ENCODE measurements at regions not wholly inside any gene's neighbourhood (a gene's known extent, or its start where the extent isn't known, plus 50 kb on each side); places are given as distances from the start of the nearest gene placed in this dataset.

DNA sequence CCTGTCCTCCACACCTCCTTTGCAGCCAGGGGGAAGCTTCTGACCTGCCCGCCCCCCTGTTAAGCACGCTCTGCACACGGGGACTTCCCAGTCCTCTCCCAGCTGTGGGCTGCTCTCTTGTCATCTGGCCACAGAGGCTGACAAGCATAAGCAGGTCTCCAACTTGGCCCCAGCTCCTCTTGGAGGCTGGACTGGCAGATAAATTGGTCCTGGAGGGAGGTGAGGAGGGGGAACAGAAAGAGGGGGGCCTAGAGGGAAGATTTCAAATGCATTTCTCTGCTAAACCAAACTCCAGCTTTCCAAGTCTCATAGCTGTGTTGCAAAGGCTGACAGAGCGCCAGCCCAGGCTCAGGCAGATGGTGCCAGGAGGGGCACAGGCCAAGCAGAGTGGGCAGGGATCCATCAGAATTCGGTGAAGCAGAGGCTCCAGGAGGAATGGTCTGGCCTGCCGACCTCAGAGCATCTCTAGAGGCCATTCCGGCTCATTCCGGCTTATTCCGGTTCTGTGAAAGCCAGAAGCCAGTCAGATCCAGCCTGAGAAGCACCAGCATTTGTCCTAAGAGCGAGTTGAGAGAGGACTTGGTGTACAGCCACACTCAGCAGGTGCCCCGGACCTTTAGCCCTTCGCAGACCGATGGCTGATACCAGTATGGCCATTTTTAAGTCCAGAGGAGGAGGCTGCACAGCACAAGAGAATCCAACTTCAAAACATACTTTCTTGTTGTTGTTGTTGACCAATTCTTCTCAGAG, 508.9 kb upstream of the MYT1L start:
- no peaks in the 10 kb centered on the region for H3K4me1 ChIP-seq (ENCODE audit: control insufficient read depth, extremely low read depth, insufficient read depth, low read length)
- DNase-seq (ENCODE audit: low read depth in 2 of 2), result no peak
- H3K27ac ChIP-seq (ENCODE audit: insufficient read depth, low read length), result no peak overlapping the region
- no peaks in the 10 kb centered on the region for H3K79me2 ChIP-seq (ENCODE audit: control insufficient read depth, insufficient read depth, low read length)
- H3K36me3 ChIP-seq (ENCODE audit: control insufficient read depth, insufficient read depth, low read length), result no peaks in the 10 kb centered on the region
- no peak overlapping the region for H3K4me2 ChIP-seq (ENCODE audit: extremely low read depth, insufficient read depth, low read length)
- H3K4me3 ChIP-seq (replicated peaks in 1 of 4; ENCODE audit: control extremely low read depth in 1 of 4, insufficient read depth in 1 of 4, low read depth in 3 of 4, low read length in 4 of 4), result no peak overlapping the region
- no peak overlapping the region for H3K9ac ChIP-seq (ENCODE audit: insufficient read depth, low read length)
- H4K20me1 ChIP-seq (ENCODE audit: control insufficient read depth, extremely low read depth, insufficient read depth, low read length), result no peaks in the 10 kb centered on the region
- no peaks in the 10 kb centered on the region for H3K27me3 ChIP-seq (ENCODE audit: control insufficient read depth, insufficient read depth, low read length)
- H3K9me3 ChIP-seq (ENCODE audit: control insufficient read depth, insufficient read depth, low read depth, low read length), result no peaks in the 10 kb centered on the region
- H2AFZ ChIP-seq (ENCODE audit: low read length), result no peak overlapping the region
- TF ChIP-seq, protein P1, sequence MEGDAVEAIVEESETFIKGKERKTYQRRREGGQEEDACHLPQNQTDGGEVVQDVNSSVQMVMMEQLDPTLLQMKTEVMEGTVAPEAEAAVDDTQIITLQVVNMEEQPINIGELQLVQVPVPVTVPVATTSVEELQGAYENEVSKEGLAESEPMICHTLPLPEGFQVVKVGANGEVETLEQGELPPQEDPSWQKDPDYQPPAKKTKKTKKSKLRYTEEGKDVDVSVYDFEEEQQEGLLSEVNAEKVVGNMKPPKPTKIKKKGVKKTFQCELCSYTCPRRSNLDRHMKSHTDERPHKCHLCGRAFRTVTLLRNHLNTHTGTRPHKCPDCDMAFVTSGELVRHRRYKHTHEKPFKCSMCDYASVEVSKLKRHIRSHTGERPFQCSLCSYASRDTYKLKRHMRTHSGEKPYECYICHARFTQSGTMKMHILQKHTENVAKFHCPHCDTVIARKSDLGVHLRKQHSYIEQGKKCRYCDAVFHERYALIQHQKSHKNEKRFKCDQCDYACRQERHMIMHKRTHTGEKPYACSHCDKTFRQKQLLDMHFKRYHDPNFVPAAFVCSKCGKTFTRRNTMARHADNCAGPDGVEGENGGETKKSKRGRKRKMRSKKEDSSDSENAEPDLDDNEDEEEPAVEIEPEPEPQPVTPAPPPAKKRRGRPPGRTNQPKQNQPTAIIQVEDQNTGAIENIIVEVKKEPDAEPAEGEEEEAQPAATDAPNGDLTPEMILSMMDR (conservative IDR thresholded peaks at IDR 0.05 in 1 of 2, IDR thresholded peaks at IDR 0.05 in 1 of 2; ENCODE audit: low read depth in 1 of 2, low read length in 2 of 2), result no peak
- no peak for TF ChIP-seq EZH2 (IDR thresholded peaks at IDR 0.05; ENCODE audit: low read length, missing control alignments)

DNA sequence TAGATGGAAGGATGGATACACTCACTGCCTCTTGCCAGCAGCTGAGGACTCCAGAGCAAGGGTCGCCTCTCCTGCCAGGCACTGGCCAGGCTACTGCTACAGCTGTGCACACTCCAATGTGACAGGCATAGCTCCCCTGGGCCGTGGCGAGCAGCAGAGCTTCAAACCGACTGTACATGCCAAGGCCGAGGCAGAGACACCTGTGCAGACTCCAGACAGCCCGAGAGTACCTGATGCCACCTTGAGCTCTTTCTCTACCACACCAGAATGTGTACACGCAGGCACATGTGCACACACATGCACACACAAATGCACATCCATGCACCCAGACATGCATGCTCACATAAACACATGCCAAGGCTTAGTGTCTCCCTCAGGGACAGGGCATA, 508.3 kb upstream of the MYT1L start:
- Histone ChIP-seq H3K4me1 (ENCODE audit: control insufficient read depth, extremely low read depth, insufficient read depth, low read length) (no peaks in the 10 kb centered on the region), H3K27me3 (ENCODE audit: control insufficient read depth, insufficient read depth, low read length) (no peaks in the 10 kb centered on the region), H3K4me3 (replicated peaks in 1 of 4; ENCODE audit: control extremely low read depth in 1 of 4, insufficient read depth in 1 of 4, low read depth in 3 of 4, low read length in 4 of 4) (no peak overlapping the region), H3K4me2 (ENCODE audit: extremely low read depth, insufficient read depth, low read length) (no peak overlapping the region), H3K36me3 (ENCODE audit: control insufficient read depth, insufficient read depth, low read length) (no peaks in the 10 kb centered on the region), H3K27ac (ENCODE audit: insufficient read depth, low read length) (no peak overlapping the region), H3K79me2 (ENCODE audit: control insufficient read depth, insufficient read depth, low read length) (no peaks in the 10 kb centered on the region), H4K20me1 (ENCODE audit: control insufficient read depth, extremely low read depth, insufficient read depth, low read length) (no peaks in the 10 kb centered on the region), H2AFZ (ENCODE audit: low read length) (no peak overlapping the region), H3K9me3 (ENCODE audit: control insufficient read depth, insufficient read depth, low read depth, low read length) (no peaks in the 10 kb centered on the region), H3K9ac (ENCODE audit: insufficient read depth, low read length) (no peak overlapping the region)
- TF ChIP-seq, protein P1 (conservative IDR thresholded peaks at IDR 0.05 in 1 of 2, IDR thresholded peaks at IDR 0.05 in 1 of 2; ENCODE audit: low read depth in 1 of 2, low read length in 2 of 2), result no peak
- TF ChIP-seq EZH2 (IDR thresholded peaks at IDR 0.05; ENCODE audit: low read length, missing control alignments), result no peak
- no peak for DNase-seq (ENCODE audit: low read depth in 2 of 2)

GRCh38 chr2:2838548-2838845, 507.4 kb upstream of the MYT1L start:
- H3K4me1 ChIP-seq (ENCODE audit: control insufficient read depth, extremely low read depth, insufficient read depth, low read length), result no peaks in the 10 kb centered on the region
- no peak overlapping the region for H3K4me3 ChIP-seq (replicated peaks in 1 of 4; ENCODE audit: control extremely low read depth in 1 of 4, insufficient read depth in 1 of 4, low read depth in 3 of 4, low read length in 4 of 4)
- no peaks in the 10 kb centered on the region for H3K36me3 ChIP-seq (ENCODE audit: control insufficient read depth, insufficient read depth, low read length)
- H3K9me3 ChIP-seq (ENCODE audit: control insufficient read depth, insufficient read depth, low read depth, low read length), result no peaks in the 10 kb centered on the region
- DNase-seq (ENCODE audit: low read depth in 2 of 2), result no peak
- no peak overlapping the region for H3K9ac ChIP-seq (ENCODE audit: insufficient read depth, low read length)
- H2AFZ ChIP-seq (ENCODE audit: low read length), result no peak overlapping the region
- H3K4me2 ChIP-seq (ENCODE audit: extremely low read depth, insufficient read depth, low read length), result no peak overlapping the region
- TF ChIP-seq, protein P1 (conservative IDR thresholded peaks at IDR 0.05 in 1 of 2, IDR thresholded peaks at IDR 0.05 in 1 of 2; ENCODE audit: low read depth in 1 of 2, low read length in 2 of 2), result no peak
- no peak for TF ChIP-seq EZH2 (IDR thresholded peaks at IDR 0.05; ENCODE audit: low read length, missing control alignments)
- no peak overlapping the region for H3K27ac ChIP-seq (ENCODE audit: insufficient read depth, low read length)
- no peaks in the 10 kb centered on the region for H3K79me2 ChIP-seq (ENCODE audit: control insufficient read depth, insufficient read depth, low read length)
- H4K20me1 ChIP-seq (ENCODE audit: control insufficient read depth, extremely low read depth, insufficient read depth, low read length), result no peaks in the 10 kb centered on the region
- H3K27me3 ChIP-seq (ENCODE audit: control insufficient read depth, insufficient read depth, low read length), result no peaks in the 10 kb centered on the region

All from fibroblast of lung (primary cell).